CD4-positive, alpha-beta memory T cell (primary cell): ENCODE measurements at regions not wholly inside any gene's neighbourhood (a gene's known extent, or its start where the extent isn't known, plus 50 kb on each side); places are given as distances from the start of the nearest gene placed in this dataset.

ENCODE experiments used
- CTCF ChIA-PET: fragments of 350-600 bp; sonication (Branson Sonifier 250); formaldehyde crosslinking; loops from one replicate; lab custom pipeline; 2021; ENCODE audit warnings: inconsistent platforms; ENCODE audit not compliant: partially characterized antibody; lab: Charles Lee
- POLR2A ChIA-PET: fragments of 350-600 bp; sonication (Branson Sonifier 250); formaldehyde crosslinking; loops from one replicate; lab custom pipeline; 2021; ENCODE audit not compliant: partially characterized antibody; lab: Charles Lee
- DNase-seq, 5 donors: peaks; one replicate each; pipeline versions ENCODE4 v3.0.0 to v3.0.0-alpha.2; 2020 to 2022; ENCODE audit warnings: mixed read lengths in 1 of 5
- H3K27ac ChIP-seq: one replicate; pipeline ENCODE4 v1.7.0; 2013; ENCODE audit warnings: low read depth, low read length
- H3K27me3 ChIP-seq: 2 replicates; pipeline ENCODE4 v1.7.0; 2013; ENCODE audit warnings: mild to moderate bottlenecking, low read length, moderate library complexity; ENCODE audit not compliant: insufficient read depth
- H3K36me3 ChIP-seq: 2 replicates; pipeline ENCODE4 v1.7.0; 2013; ENCODE audit warnings: mild to moderate bottlenecking, low read length, moderate library complexity; ENCODE audit not compliant: insufficient read depth
- H3K4me1 ChIP-seq: 2 replicates; pipeline ENCODE4 v1.7.0; 2013; ENCODE audit warnings: mild to moderate bottlenecking, low read length, moderate library complexity; ENCODE audit not compliant: insufficient read depth
- H3K4me3 ChIP-seq, 2 donors: one replicate each; pipeline ENCODE4 v1.7.0; 2013; ENCODE audit warnings: low read length in 2 of 2, mild to moderate bottlenecking in 1 of 2
- H3K9me3 ChIP-seq, 2 donors: one replicate each; pipeline ENCODE4 v1.7.0; 2013; ENCODE audit warnings: low read length in 2 of 2, control low read depth in 1 of 2; ENCODE audit not compliant: control insufficient read depth in 1 of 2
- H3K27ac Mint-ChIP-seq, 7 donors: one replicate each; pipeline ENCODE4 v1.8.0; 2020 to 2021; ENCODE audit warnings: mixed read lengths in 7 of 7, mild to moderate bottlenecking in 6 of 7, inconsistent platforms in 3 of 7, moderate library complexity in 3 of 7
- H3K27me3 Mint-ChIP-seq, 2 donors: one replicate each; pipeline ENCODE4 v1.8.0; 2020 to 2021; ENCODE audit warnings: mixed read lengths in 2 of 2
- H3K36me3 Mint-ChIP-seq, 2 donors: one replicate each; pipeline ENCODE4 v1.8.0; 2020 to 2021; ENCODE audit warnings: mixed read lengths in 2 of 2, inconsistent platforms in 1 of 2, mild to moderate bottlenecking in 1 of 2
- H3K4me1 Mint-ChIP-seq, 4 donors: one replicate each; pipeline ENCODE4 v1.8.0; 2020 to 2021; ENCODE audit warnings: mixed read lengths in 4 of 4, mild to moderate bottlenecking in 1 of 4
- H3K4me3 Mint-ChIP-seq, 8 donors: one replicate each; pipeline ENCODE4 v1.8.0; 2020 to 2021; ENCODE audit warnings: mixed read lengths in 8 of 8, mild to moderate bottlenecking in 7 of 8, moderate library complexity in 6 of 8, inconsistent platforms in 3 of 8
- H3K9me3 Mint-ChIP-seq, 8 donors: one replicate each; pipeline ENCODE4 v1.8.0; 2020 to 2021; ENCODE audit warnings: mixed read lengths in 8 of 8, mild to moderate bottlenecking in 5 of 8, inconsistent platforms in 3 of 8, moderate library complexity in 1 of 8
- intact Hi-C: fragments of 100-400 bp; cut with micrococcal nuclease; formaldehyde crosslinking; loops from one replicate; pipeline ENCODE4 v1.15.1; 2023

- Mint-ChIP-seq H3K4me1 (no peaks in the 10 kb centered on the region), H3K4me3 (no peak overlapping the region), H3K27ac (no peak overlapping the region), H3K27me3 (peaks cover 9% of the 10 kb centered on the region in 2 donors), H3K36me3 (no peaks in the 10 kb centered on the region), H3K9me3 (peaks cover 0 to 5% (median 0%) of the 10 kb centered on the region in 8 donors)
- Histone ChIP-seq H3K27me3 (no peaks in the 10 kb centered on the region), H3K27ac (no peak overlapping the region), H3K4me1 (no peaks in the 10 kb centered on the region), H3K36me3 (no peaks in the 10 kb centered on the region), H3K4me3 (no peak overlapping the region), H3K9me3 (no peaks in the 10 kb centered on the region)
- intact Hi-C loops, result no loop called here
- no peak for DNase-seq
- ChIA-PET POLR2A (no interaction called here), CTCF (no interaction called here)
Measured at GRCh38 chr2:120428748-120429147, 82.8 kb downstream of the INHBB start.

GRCh38 chr2:120429586-120430500, 83.9 kb downstream of the INHBB start:
- Mint-ChIP-seq H3K4me3 (no peak overlapping the region), H3K9me3 (peaks cover 0 to 5% (median 0%) of the 10 kb centered on the region in 8 donors), H3K27me3 (peaks cover 6 to 7% of the 10 kb centered on the region in 2 donors), H3K4me1 (no peaks in the 10 kb centered on the region), H3K36me3 (no peaks in the 10 kb centered on the region), H3K27ac (no peak overlapping the region)
- no peak overlapping the region for H3K4me3 ChIP-seq
- no peak overlapping the region for H3K27ac ChIP-seq
- ChIA-PET POLR2A (no interaction called here), CTCF (no interaction called here)
- H3K27me3 ChIP-seq, result no peaks in the 10 kb centered on the region
- no peaks in the 10 kb centered on the region for H3K4me1 ChIP-seq
- H3K36me3 ChIP-seq, result no peaks in the 10 kb centered on the region
- intact Hi-C loops, result no loop called here
- DNase-seq, result no peak
- H3K9me3 ChIP-seq, result no peaks in the 10 kb centered on the region

- CTCF ChIA-PET, result no interaction called here
- H3K36me3 Mint-ChIP-seq, result no peaks in the 10 kb centered on the region
Measured at GRCh38 chr2:120430501-120430830, 84.5 kb downstream of the INHBB start.

GRCh38 chr2:120430957-120431356, 85.0 kb downstream of the INHBB start:
- H3K27me3 ChIP-seq, result no peaks in the 10 kb centered on the region
- DNase-seq, result no peak
- H3K27ac Mint-ChIP-seq, result no peak overlapping the region
- no peaks in the 10 kb centered on the region for H3K36me3 ChIP-seq
- no peaks in the 10 kb centered on the region for H3K36me3 Mint-ChIP-seq
- no peak overlapping the region for H3K4me3 Mint-ChIP-seq
- ChIA-PET CTCF (no interaction called here), POLR2A (no interaction called here)
- peaks cover 6 to 7% of the 10 kb centered on the region in 2 donors for H3K27me3 Mint-ChIP-seq
- H3K9me3 ChIP-seq, result no peaks in the 10 kb centered on the region
- H3K4me1 Mint-ChIP-seq, result no peaks in the 10 kb centered on the region
- H3K9me3 Mint-ChIP-seq, result peaks cover 0 to 4% (median 0%) of the 10 kb centered on the region in 8 donors
- no peak overlapping the region for H3K27ac ChIP-seq
- intact Hi-C loops, result no loop called here
- no peak overlapping the region for H3K4me3 ChIP-seq
- no peaks in the 10 kb centered on the region for H3K4me1 ChIP-seq

More at GRCh38 chr2:120430501-120430830, 84.5 kb downstream of the INHBB start:
- no peak for DNase-seq
- Mint-ChIP-seq H3K4me3 (no peak overlapping the region), H3K9me3 (peaks cover 0 to 5% (median 0%) of the 10 kb centered on the region in 8 donors), H3K27me3 (peaks cover 6 to 7% of the 10 kb centered on the region in 2 donors), H3K27ac (no peak overlapping the region), H3K4me1 (no peaks in the 10 kb centered on the region)
- intact Hi-C loops, result no loop called here
- POLR2A ChIA-PET, result no interaction called here
- Histone ChIP-seq H3K36me3 (no peaks in the 10 kb centered on the region), H3K27me3 (no peaks in the 10 kb centered on the region), H3K27ac (no peak overlapping the region), H3K4me1 (no peaks in the 10 kb centered on the region), H3K4me3 (no peak overlapping the region), H3K9me3 (no peaks in the 10 kb centered on the region)

- Histone ChIP-seq H3K4me3 (no peak overlapping the region), H3K27ac (no peak overlapping the region), H3K4me1 (no peaks in the 10 kb centered on the region), H3K9me3 (no peaks in the 10 kb centered on the region), H3K27me3 (no peaks in the 10 kb centered on the region), H3K36me3 (no peaks in the 10 kb centered on the region)
- Mint-ChIP-seq H3K27me3 (peaks cover 6 to 8% of the 10 kb centered on the region in 2 donors), H3K4me3 (no peak overlapping the region), H3K36me3 (no peaks in the 10 kb centered on the region), H3K27ac (no peak overlapping the region), H3K4me1 (no peaks in the 10 kb centered on the region), H3K9me3 (peaks cover 0 to under 1% (median 0%) of the 10 kb centered on the region in 8 donors)
- POLR2A ChIA-PET, result no interaction called here
- intact Hi-C loops, result no loop called here
- CTCF ChIA-PET, result no interaction called here
- DNase-seq, result no peak
Measured at GRCh38 chr2:120431386-120432292, 85.7 kb downstream of the INHBB start.

GRCh38 chr2:120432293-120432975, 86.5 kb downstream of the INHBB start:
- Mint-ChIP-seq H3K4me1 (no peaks in the 10 kb centered on the region), H3K27ac (peak overlapping the region in 1 of 7 donors; percentile 8), H3K9me3 (peaks cover 0 to 2% (median 0%) of the 10 kb centered on the region in 8 donors), H3K27me3 (peaks cover 6 to 10% of the 10 kb centered on the region in 2 donors), H3K36me3 (no peaks in the 10 kb centered on the region), H3K4me3 (no peak overlapping the region)
- H3K36me3 ChIP-seq, result no peaks in the 10 kb centered on the region
- no peaks in the 10 kb centered on the region for H3K9me3 ChIP-seq
- intact Hi-C loops, result no loop called here
- POLR2A ChIA-PET, result no interaction called here
- CTCF ChIA-PET, result no interaction called here
- no peak overlapping the region for H3K4me3 ChIP-seq
- no peak for DNase-seq
- H3K27ac ChIP-seq, result no peak overlapping the region
- H3K4me1 ChIP-seq, result no peaks in the 10 kb centered on the region
- no peaks in the 10 kb centered on the region for H3K27me3 ChIP-seq
